T-helper 2 cell (primary cell): ENCODE measurements at regions not wholly inside any gene's neighbourhood (a gene's known extent, or its start where the extent isn't known, plus 50 kb on each side); places are given as distances from the start of the nearest gene placed in this dataset.
"Not testable (repeated sequence)": the region's sequence is repeated elsewhere in the genome, so short reads cannot be mapped to it uniquely, and the experiment has no call there.

Experiments used
- DNase-seq, 5 experiments: peaks; one replicate each; pipeline versions ENCODE4 v3.0.0 to v3.0.0-alpha.2; 2012 to 2022

DNA sequence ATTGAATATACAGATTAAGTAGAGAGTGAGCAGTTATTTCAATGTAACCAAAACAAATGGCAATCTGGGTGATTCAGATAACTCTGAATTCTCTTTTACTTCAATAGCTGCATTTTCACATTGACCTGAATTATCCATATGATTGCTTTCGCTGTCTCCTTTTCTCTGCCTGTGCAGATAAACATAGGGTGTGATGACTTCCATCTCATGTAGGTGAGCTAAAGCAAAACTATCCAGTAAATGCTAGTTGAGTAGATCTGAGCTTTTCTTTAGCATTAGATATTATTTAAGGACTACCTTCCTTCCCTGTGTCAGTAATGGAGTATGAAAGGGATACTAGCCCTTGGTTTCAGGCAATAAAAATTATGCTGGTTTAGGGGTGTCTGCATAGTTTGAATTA, 288.6 kb downstream of the OXSM start:
- DNase-seq = no peak

DNA sequence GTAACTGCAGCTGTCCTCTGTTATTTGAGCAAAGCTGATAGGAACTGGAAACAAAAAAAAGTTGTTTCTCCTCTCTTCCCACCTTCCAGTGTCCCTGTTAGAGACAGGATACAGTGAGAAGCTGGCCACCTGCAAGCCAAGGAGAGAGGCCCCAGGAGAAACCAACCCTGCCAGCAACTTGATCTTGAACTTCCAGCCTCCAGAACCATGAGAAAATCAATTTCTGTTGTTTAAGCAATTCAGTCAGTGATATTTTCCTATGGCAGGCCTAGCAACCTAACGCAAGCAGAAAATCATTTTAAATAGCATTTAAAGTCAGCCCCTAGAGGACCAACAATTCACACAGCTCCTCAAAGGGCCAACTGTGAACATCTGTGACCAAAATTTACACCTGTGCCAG, 291.3 kb downstream of the OXSM start:
- DNase-seq = no peak

DNA sequence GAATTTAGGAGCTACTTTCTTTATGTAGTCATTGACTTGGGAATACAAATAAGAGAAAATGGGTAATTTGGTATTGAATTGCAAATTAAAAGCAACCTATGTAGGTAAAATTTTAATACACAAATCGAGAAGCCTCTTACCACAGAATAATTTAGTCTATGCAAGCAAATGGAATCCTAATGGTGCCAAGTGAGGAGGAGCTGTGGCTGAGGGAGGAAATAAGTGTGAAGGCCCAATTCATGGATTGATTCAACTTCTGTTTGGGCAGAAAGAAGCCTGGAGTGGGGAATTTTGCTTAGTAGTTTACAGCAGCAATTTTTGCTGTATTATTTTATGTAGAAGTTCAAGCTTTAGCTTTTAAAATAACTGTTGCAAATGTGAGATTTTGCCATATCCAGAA, 291.9 kb downstream of the OXSM start:
- DNase-seq = no peak

DNA sequence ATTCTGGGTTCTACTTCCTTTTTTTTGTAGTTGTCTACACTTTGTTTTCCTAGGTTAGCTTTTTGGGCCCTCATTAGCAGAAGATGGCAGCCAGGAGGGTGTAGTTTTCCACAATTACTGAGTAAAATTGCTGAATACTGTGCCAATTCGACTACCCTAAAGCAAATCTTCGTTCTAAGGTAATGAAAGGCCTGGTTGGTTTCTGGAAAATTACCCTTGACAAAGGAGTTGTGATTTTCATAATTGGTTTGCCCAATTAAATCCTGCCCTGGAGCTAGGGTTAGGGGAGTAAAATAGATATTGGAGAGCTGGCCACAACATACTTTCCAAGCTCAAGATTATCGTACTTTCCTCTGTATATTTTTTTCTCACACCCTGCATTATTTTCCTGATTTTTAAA, 293.0 kb downstream of the OXSM start:
- no peak for DNase-seq

DNA sequence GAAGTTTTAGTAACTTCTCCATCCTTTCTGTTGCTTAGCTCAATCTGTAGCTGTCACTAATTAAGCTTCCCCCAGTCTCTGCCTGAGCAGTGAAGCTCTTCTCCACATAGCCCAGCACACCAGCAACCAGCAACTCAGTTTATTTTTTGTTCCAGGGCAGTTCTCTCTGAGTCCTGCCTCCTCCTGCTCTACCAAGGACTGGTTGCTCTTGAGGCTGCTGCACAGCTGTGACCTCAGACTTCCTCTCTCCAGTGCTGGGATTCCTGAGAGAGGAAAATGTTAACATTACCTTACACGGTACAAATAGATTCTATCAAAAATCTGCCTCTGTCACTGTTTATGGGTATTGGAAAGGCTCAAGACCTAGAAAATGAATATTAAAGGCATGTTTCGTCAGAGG, 294.7 kb downstream of the OXSM start:
- DNase-seq = no peak

DNA sequence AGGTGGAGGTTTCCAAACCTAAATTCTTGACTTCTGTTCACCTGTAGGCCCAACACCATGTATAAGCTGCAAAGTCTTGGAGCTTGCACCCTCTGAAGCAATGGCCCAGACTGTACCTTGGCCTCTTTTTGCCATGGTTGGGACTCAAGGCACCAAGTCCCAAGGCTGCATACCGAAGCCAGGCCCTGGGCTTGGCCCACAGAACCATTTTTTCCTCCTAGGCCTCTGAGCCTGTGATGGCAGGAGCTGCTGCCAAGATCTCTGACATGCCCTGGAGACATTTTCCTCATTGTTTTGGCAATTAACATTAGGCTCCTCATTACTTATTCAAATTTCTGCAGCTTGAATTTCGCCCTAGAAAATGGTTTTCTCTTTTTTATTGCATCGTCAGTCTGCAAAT, 297.9 kb downstream of the OXSM start:
- no peak for DNase-seq

DNA sequence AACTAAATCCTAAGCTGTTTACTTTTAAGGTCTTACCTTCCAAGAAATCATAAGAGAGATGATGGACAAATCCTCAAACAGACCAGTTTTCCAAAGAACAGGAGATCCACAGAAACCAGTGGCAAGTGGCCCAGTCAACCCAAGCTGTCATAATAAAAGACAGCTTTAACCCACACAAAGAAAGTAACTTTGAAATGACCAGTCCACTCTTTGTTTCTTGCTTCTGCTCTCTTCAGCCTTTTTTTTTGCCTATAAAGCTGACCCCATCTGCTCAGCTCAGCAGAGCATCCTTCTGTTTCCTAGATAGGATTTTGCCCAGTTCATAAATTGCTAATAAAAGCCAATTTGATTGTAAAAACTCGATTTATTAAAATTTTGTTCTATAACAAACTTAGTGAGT, 299.4 kb downstream of the OXSM start:
- DNase-seq = no peak

DNA sequence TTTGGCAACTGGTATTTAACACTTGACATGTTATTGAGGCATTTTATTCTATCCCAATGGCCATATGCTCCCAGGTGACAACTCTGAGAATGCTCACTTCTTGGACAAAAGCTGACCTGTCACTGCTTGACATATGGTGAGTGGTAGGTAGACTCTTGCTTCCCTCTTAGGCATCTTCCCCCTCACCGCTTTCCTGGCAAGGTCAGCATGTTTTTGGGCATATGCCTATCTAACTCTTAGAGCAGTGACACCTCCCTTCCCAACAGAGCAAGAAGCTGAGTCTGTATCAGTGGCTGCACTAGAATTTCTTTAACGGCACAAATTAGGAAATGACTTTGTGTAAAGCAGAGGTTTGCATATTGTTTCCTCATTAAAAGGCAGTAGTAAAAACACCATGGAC, 300.7 kb downstream of the OXSM start:
- DNase-seq = no peak

DNA sequence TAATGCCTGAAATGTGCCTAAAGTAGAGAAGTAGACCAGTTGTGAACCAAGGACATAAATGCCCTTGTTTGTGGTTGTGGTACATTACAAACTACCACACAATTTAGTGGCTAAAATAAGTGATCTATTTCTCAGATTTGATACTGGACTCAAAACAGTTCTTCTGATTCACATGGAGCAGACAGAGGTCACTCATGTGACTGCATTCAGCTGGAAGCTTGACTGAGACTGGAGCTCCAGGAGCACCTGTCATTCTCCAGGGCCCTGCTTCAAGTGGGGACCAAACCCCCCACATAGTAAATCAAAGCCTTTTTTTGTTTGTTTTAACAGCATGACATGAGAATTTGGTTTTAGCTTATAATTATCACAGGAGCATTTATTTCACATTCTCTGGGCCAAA, 301.2 kb downstream of the OXSM start:
- DNase-seq = no peak

DNA sequence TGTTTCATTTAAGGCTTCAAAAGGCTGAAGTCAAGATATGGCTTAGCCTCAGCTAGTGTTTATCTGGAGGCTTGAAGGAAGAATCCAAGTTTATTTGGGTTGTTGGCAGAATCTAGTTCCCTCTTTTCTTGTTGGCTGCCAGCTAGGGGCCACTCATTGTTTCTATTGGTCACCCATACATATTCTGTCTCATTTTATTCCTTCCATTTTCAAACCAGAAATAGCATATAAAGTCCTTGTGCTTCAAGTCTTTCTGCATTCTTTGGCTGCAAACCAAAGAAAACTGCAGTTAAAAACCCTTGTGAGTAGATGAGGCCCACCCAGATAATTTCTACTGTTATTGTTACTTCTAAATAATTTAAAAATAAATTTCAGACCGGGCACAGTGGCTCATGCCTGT, 301.7 kb downstream of the OXSM start:
- no peak for DNase-seq

DNA sequence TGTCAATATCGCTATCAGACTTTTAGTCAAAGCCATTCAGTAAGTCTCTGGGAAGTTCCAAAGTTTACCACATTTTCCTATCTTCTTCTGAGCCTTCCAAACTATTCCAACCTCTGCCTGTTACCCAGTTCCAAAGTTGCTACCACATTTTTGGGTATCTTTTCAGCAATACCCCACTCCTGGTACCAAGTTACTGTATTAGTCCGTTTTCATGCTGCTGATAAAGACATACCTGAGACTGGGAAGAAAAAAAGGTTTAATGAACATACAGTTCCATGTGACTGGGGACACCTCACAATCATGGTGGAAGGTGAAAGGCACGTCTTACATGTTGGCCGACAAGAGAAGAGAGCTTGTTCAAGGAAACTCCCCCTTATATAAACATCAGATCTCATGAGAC, 307.2 kb downstream of the OXSM start:
- DNase-seq = not testable (repeated sequence)

DNA sequence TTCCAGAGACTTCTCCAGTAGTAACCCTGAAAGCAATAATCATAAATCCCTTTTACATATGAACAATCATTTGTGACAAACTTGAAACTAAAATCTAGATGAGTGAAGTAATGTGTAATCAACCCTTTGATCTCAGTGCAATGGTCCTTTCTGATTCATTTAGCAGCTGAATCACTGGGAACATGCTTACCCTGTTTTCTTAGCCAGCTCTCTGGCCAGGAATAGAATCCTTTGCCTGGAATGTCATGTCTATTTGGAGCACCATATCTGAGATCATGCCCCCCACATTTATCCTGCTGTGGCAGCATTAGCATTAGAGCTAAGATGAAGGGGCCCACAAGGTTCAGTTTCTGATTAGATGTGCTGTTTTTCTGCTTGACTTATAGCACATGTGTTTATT, 309.8 kb downstream of the OXSM start:
- DNase-seq = no peak

DNA sequence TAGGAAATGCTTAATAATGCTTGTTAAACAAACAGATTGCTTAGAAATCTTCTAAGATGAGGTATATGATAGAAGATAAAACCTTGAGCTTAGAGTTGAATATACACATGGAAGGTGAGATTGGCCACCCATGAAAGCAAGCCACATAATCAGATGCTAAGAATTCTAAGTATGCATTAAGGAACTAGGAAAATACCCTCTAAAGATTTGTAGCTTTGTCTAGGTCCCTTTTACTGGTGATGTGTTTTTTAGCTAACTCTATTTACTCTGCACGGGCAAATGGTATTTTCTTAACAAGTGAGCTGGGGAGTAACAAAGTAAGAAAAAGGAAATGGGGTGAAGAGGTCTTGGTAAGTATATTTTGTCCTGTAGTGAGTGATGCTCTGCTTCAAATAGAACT, 310.3 kb downstream of the OXSM start:
- no peak for DNase-seq

DNA sequence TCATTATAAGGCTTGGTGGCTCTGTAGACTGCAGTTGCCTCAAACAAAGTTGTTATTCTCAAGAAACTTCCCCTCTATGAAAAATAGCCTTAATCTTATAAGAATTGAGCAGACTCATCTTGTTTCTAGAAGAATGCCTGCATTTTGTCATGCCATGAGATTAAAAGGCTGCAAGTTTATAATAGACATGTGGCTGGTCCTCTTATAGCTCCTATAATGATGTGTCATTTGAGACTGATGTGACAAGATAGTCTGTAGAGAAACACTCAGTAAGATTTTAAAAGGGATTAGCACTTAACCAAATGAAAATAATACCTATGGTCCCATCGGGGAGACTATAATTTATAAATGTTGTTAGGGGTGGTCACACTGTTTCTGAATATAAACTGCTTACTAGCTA, 312.5 kb downstream of the OXSM start:
- no peak for DNase-seq

DNA sequence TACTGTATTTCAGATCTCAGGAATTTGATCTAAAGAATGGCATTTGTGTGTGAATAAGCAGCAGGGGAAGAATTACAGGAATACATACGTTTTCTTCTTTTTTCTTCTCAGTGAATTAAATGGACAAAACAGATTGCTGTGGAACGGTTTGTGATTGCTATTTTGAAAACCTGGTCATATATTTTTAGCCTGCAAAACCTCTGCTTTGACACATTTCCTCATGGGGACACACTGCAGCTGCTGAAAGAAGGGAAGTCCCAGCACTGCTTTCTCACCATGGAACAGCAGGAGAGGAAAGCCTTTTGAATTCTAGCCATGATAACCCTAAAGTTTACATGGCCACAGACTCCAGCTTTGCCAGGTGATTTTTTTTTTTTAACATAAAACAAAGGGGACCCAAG, 315.0 kb downstream of the OXSM start:
- DNase-seq = no peak

DNA sequence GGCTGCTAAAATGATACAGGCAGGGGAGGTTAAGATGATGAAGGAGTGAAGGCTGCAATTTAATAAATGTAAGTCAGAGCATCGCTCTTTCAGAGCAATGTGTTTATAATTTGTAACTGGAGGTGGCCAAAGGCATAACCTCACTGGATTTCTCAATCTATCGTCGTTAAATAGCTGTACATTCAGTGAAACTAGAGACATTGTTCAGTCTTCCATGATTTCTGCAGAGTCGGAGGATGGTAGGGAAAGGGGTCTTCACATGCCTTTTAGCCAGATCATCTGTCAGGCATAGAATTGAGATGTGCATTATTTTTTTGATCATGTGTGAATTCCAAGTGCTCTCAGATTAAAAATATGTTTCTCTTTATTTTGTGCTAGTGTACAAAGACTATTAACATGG, 315.4 kb downstream of the OXSM start:
- no peak for DNase-seq

DNA sequence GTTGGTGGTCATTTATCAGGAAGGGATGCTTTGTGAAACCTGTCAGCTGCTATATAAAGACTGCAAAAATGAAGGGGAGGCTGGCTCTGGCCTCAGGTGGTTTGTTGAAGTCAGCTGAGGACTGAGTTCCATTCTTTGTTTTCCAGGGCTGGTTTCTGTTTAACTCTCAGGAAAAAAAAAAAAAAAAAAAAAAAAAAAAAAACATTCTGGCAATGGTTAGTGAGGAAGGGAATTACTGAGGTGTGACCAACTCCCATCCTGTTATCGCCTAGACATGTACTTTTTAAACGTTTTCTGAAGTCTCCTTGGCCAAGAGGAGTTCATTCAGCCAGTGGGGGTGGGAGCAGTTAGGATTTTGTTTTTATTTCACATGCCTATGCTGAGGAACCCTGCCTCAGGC, 316.3 kb downstream of the OXSM start:
- no peak for DNase-seq

DNA sequence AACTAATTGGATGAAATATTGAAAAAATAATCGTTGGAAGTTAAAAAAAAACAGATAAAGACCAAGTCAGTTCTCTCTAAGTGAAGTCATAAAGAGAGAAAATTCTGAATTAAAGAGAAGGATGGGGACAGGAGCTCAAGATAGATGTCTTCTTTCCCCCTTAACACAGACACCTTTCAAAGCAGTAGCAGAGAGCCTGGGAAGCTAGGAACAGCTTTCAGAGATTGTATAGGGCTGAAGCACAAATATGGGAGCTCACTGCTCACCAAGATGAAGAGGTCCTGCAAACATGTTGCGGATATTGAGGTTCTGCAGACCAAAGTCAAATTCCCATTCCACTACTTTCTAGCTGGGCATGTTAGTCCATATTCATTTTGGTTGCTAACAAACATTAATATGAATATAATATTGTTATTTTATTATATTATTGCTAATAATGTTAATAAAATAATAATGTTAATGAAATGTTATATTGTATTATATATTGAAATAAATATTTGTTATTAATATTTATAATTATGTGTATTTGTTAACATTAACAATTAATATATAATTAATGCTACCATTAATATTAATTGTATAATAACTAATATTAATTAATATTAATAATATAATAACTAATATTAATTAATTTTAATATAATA, 319.1 kb downstream of the OXSM start:
- peak in 1 of 5 experiments; percentile 8 for DNase-seq

DNA sequence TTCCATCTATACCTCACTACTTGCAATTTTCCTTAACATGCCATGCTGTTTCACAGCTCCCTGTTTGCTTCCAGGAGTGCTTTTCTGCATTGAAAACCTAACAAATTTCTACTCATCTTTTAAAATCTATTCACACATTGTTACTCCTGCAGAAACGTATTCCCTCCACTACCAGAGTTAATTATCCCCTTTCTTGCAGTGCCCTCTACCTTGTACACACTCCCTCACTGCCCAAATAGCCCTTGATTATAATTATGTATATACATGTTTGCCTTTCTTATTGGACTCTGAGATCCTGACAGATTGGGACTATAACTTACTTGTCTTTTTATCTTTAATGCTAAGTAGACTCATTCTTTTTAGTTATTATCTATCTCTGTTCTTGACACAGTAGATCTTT, 325.0 kb downstream of the OXSM start:
- no peak for DNase-seq

DNA sequence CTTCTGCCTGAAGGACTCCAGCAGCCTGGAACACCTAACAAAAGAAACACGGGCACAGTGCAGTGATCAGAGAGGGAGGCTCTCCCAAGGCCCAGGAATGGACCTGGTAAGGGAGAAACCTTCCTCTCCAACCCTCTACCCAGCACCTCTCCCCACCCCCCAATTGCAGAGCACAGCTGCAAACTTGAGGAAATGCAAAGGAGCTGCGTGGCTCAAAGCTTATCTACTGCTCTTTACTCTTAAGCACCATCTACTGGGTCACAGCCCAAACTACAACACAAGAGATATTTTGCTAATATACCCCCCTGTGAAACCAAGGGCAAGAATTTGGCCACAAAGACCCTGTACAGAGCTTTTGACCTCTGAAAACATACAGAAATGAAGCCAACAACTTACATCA, 328.3 kb downstream of the OXSM start:
- peak in 1 of 5 experiments; percentile 10 for DNase-seq

DNA sequence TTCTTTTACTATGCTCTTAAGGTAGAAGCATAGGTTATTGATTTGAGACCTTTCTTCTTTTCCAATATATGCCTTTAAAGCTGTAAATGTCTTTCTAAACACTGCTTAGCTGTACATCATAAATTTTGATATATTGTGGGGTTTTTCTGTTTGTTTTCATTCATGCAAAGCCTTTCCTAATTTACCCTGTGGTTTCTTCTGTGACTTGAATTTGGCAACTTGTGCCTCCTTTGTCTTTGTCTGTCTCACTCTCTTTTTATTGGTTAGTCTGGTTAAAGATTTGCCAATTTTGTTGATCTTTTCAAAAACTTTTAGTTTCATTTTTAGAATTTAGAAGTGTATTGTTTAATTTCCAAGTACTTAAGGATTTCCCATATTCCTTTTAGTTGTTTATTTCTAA, 343.1 kb downstream of the OXSM start:
- no peak for DNase-seq

DNA sequence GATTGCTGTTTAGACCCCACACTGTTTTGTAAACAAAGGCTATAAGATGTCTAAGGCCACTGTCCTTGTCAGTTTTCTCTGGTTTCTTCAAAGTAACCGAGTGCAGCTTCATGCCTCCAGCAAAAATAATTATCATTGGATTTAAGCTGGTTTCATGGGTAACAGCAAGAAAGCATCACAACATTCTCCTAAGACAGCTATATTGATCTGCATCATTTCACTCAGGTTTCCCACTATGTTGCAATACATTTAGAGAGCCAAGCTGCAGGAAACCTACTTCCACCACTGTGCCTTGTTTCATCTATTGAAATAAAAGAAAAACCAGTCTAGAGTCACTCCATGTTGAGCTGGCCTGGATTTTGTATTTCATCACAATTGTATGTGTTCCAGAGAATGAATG, 351.4 kb downstream of the OXSM start:
- DNase-seq = no peak

DNA sequence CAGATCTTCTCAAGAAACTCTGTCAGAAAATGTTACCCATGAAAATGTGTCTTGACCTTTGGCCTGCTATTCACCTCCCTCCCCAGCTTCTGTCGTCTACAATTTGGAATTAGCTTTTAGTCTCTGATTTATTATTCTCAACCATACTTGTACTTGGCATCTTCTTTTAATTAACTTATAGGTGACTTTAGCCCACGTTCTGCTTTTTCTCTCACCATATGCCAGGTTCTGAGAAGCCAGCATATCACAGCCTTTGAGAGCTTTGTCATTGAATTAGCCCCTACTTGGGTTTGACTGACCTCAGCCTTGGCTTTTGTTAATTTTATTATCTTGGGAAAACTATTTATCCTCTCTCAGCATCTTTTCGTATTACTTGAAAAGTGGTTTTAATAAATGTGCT, 355.9 kb downstream of the OXSM start:
- no peak for DNase-seq

DNA sequence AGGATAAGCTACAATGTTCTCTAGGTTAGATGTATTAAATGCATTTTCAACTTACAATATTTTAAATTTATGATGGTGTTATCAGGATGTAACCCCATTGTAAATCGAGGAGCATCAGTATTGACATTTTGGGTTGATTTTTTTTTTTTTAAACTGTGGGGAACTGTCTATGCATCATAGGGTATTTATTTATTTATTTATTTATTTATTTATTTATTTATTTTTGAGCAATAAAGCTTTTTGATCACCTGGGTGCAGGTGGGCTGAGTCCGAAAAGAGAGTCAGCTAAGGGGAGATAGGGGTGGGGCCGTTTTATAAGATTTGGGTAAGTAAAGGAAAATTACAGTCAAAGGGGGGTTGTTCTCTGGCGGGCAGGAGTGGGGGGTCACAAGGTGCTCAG, 367.5 kb downstream of the OXSM start:
- DNase-seq = not testable (repeated sequence)

DNA sequence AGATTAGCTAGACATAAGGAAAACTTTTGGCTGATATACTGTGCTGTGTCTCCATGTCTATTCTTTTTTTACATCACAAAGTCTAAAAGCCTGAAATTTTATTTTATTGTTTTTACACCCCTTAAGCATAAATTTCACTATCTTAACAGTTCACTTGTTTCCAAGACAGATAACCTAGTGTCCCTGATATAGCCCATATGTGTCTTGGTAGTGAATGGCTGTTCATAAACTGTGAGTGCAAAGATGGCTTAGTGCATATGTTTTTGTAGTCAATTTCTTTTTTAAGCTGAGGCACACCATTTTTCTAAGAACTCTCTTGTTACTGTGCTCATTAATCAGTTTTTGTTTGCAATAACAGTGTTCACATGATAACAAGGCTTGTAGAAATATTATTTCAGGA, 381.1 kb downstream of the OXSM start:
- no peak for DNase-seq

DNA sequence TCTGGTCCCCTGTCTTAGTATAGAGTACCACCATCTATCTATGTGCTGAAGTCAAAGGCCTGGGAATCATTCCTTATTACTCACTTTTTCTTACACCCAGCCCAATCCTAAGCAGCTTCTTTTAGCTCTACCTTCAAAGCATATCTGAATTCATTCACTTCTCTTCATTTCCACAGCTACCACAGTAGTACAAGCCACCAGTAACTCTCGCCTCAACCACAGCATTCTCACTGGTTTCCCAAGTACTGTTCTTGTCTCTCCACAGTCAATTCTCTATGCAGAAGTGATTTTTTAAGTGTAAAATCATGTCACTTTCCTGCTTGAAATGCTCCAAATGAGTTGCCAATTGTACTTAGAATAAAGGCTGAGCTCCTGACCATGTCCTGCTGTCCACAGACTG, 401.7 kb downstream of the OXSM start:
- no peak for DNase-seq
